ENCODE measurements at regions not wholly inside any gene's neighbourhood (a gene's known extent, or its start where the extent isn't known, plus 50 kb on each side); places are given as distances from the start of the nearest gene placed in this dataset.

- TF ChIP-seq GABPA (IDR thresholded peaks at IDR 0.05; ENCODE audit: low read depth) (no peak), SPI1 (IDR thresholded peaks at IDR 0.05; ENCODE audit: borderline replicate concordance, low read depth) (no peak), POLR2AphosphoS5 (IDR thresholded peaks at IDR 0.05; ENCODE audit: low read depth) (no peak), REST (IDR thresholded peaks at IDR 0.05; ENCODE audit: insufficient replicate concordance, low read depth) (no peak), CTCF (IDR thresholded peaks at IDR 0.05; ENCODE audit: insufficient read depth, low read length) (no peak)
- no peak overlapping the region for H3K27ac ChIP-seq (replicated peaks)
- DNase-seq (ENCODE audit: low read depth in 1 of 2, low spot score in 1 of 2): no peak
- no peak overlapping the region for H3K4me3 ChIP-seq (replicated peaks; ENCODE audit: insufficient read depth, low read length)
- no peaks in the 10 kb centered on the region for H3K27me3 ChIP-seq (ENCODE audit: insufficient read depth, poor library complexity, severe bottlenecking)
Measured at GRCh38 chr1:65512383-65512782, 91.9 kb downstream of the LEPR start.

GRCh38 chr1:65512967-65513780 lies 92.7 kb downstream of the LEPR start:
- Histone ChIP-seq H3K27ac (replicated peaks) (no peak overlapping the region), H3K4me3 (replicated peaks; ENCODE audit: insufficient read depth, low read length) (no peak overlapping the region), H3K27me3 (ENCODE audit: insufficient read depth, poor library complexity, severe bottlenecking) (no peaks in the 10 kb centered on the region)
- no peak for TF ChIP-seq POLR2AphosphoS5 (IDR thresholded peaks at IDR 0.05; ENCODE audit: low read depth)
- TF ChIP-seq SPI1 (IDR thresholded peaks at IDR 0.05; ENCODE audit: borderline replicate concordance, low read depth): no peak
- no peak for TF ChIP-seq CTCF (IDR thresholded peaks at IDR 0.05; ENCODE audit: insufficient read depth, low read length)
- no peak for TF ChIP-seq GABPA (IDR thresholded peaks at IDR 0.05; ENCODE audit: low read depth)
- TF ChIP-seq REST (IDR thresholded peaks at IDR 0.05; ENCODE audit: insufficient replicate concordance, low read depth): no peak
- no peak for DNase-seq (ENCODE audit: low read depth in 1 of 2, low spot score in 1 of 2)

- Histone ChIP-seq H3K4me3 (replicated peaks; ENCODE audit: insufficient read depth, low read length) (no peak overlapping the region), H3K27ac (replicated peaks) (no peak overlapping the region), H3K27me3 (ENCODE audit: insufficient read depth, poor library complexity, severe bottlenecking) (no peaks in the 10 kb centered on the region)
- no peak for DNase-seq (ENCODE audit: low read depth in 1 of 2, low spot score in 1 of 2)
- no peak for TF ChIP-seq REST (IDR thresholded peaks at IDR 0.05; ENCODE audit: insufficient replicate concordance, low read depth)
- no peak for TF ChIP-seq CTCF (IDR thresholded peaks at IDR 0.05; ENCODE audit: insufficient read depth, low read length)
- no peak for TF ChIP-seq GABPA (IDR thresholded peaks at IDR 0.05; ENCODE audit: low read depth)
- no peak for TF ChIP-seq SPI1 (IDR thresholded peaks at IDR 0.05; ENCODE audit: borderline replicate concordance, low read depth)
- TF ChIP-seq POLR2AphosphoS5 (IDR thresholded peaks at IDR 0.05; ENCODE audit: low read depth): no peak
Measured at GRCh38 chr1:65514041-65514440, 93.6 kb downstream of the LEPR start.

Measured in HL-60 (cell line).